ENCODE measurements at regions not wholly inside any gene's neighbourhood (a gene's known extent, or its start where the extent isn't known, plus 50 kb on each side); places are given as distances from the start of the nearest gene placed in this dataset.
"Not testable (repeated sequence)": the region's sequence is repeated elsewhere in the genome, so short reads cannot be mapped to it uniquely, and the experiment has no call there.

- DNase-seq = no peak
These were observed 186.2 kb upstream of the MTPN start for GRCh38 chr7:136163340-136163801.

- DNase-seq = no peak
These were observed 173.2 kb upstream of the MTPN start for GRCh38 chr7:136150311-136150710.

- no peak for DNase-seq
These were observed 171.8 kb upstream of the MTPN start for GRCh38 chr7:136148920-136149319.

GRCh38 chr7:136146925-136147324 is 169.8 kb upstream of the MTPN start:
- DNase-seq = no peak

GRCh38 chr7:136144182-136144581 is 167.0 kb upstream of the MTPN start:
- DNase-seq = no peak

GRCh38 chr7:136143271-136143670 is 166.1 kb upstream of the MTPN start:
- no peak for DNase-seq

GRCh38 chr7:136142583-136142982 is 165.4 kb upstream of the MTPN start:
- peak; percentile 73 for DNase-seq

GRCh38 chr7:136140469-136140868 is 163.3 kb upstream of the MTPN start:
- DNase-seq = no peak

- DNase-seq = no peak
These were observed 162.3 kb upstream of the MTPN start for GRCh38 chr7:136139417-136139816.

- DNase-seq = no peak
These were observed 161.8 kb upstream of the MTPN start for GRCh38 chr7:136138991-136139390.

GRCh38 chr7:136136906-136137454 is 159.8 kb upstream of the MTPN start:
- no peak for DNase-seq

GRCh38 chr7:136134503-136134902 is 157.3 kb upstream of the MTPN start:
- DNase-seq = no peak

- DNase-seq = no peak
These were observed 156.4 kb upstream of the MTPN start for GRCh38 chr7:136133551-136133950.

- DNase-seq = no peak
These were observed 154.1 kb upstream of the MTPN start for GRCh38 chr7:136131304-136131630.

GRCh38 chr7:136130511-136131303 is 153.5 kb upstream of the MTPN start:
- no peak for DNase-seq

- no peak for DNase-seq
These were observed 150.9 kb upstream of the MTPN start for GRCh38 chr7:136128050-136128449.

- no peak for DNase-seq
These were observed 146.2 kb upstream of the MTPN start for GRCh38 chr7:136123352-136123751.

GRCh38 chr7:136122026-136122425 is 144.9 kb upstream of the MTPN start:
- DNase-seq = no peak

GRCh38 chr7:136117539-136117938 is 140.4 kb upstream of the MTPN start:
- no peak for DNase-seq

- no peak for DNase-seq
These were observed 139.0 kb upstream of the MTPN start for GRCh38 chr7:136116186-136116585.

- no peak for DNase-seq
These were observed 138.0 kb upstream of the MTPN start for GRCh38 chr7:136114966-136115762.

- DNase-seq = not testable (repeated sequence)
These were observed 137.3 kb upstream of the MTPN start for GRCh38 chr7:136114467-136114866.

- not testable (repeated sequence) for DNase-seq
These were observed 131.9 kb upstream of the MTPN start for GRCh38 chr7:136109037-136109436.

GRCh38 chr7:136105191-136105590 is 128.0 kb upstream of the MTPN start:
- no peak for DNase-seq
